ENCODE measurements at regions not wholly inside any gene's neighbourhood (a gene's known extent, or its start where the extent isn't known, plus 50 kb on each side); places are given as distances from the start of the nearest gene placed in this dataset.

GRCh38 chr10:44589944-44590449 lies 205.1 kb upstream of the CXCL12 start:
- no peak overlapping the region for H3K4me3 ChIP-seq
- no peak for ATAC-seq
- WGBS, 2 donors (ENCODE audit: low coverage in 1 of 2): 63% methylated on average over 2 of the region's 5 CpGs; no CpG with 5 or more reads in 1 of the 2 donors

GRCh38 chr10:44591911-44592310 lies 207.0 kb upstream of the CXCL12 start:
- H3K27me3 ChIP-seq: peaks cover 8% of the 10 kb centered on the region
- H3K27ac ChIP-seq: no peak overlapping the region
- H3K9me3 ChIP-seq: no peaks in the 10 kb centered on the region
- 47% methylated on average over 1 of the region's 1 CpG; no CpG with 5 or more reads in 1 of the 2 donors for WGBS, 2 donors (ENCODE audit: low coverage in 1 of 2)
- H3K4me1 ChIP-seq: peaks cover 0 to 9% (median 0%) of the 10 kb centered on the region in 3 donors
- H3K4me3 ChIP-seq: no peak overlapping the region
- no peak for ATAC-seq
- TF ChIP-seq EP300 (IDR thresholded peaks at IDR 0.05) (no peak), CTCF (IDR thresholded peaks at IDR 0.05) (no peak), POLR2A (IDR thresholded peaks at IDR 0.05) (no peak), POLR2AphosphoS5 (IDR thresholded peaks at IDR 0.05) (no peak)
- no peaks in the 10 kb centered on the region for H3K36me3 ChIP-seq

More at GRCh38 chr10:44589944-44590449, 205.1 kb upstream of the CXCL12 start:
- TF ChIP-seq POLR2AphosphoS5 (IDR thresholded peaks at IDR 0.05) (no peak), POLR2A (IDR thresholded peaks at IDR 0.05) (no peak), EP300 (IDR thresholded peaks at IDR 0.05) (no peak), CTCF (IDR thresholded peaks at IDR 0.05) (no peak)
- H3K4me1 ChIP-seq: peaks cover 0 to 9% (median 0%) of the 10 kb centered on the region in 3 donors
- no peaks in the 10 kb centered on the region for H3K9me3 ChIP-seq
- H3K27me3 ChIP-seq: peaks cover 8% of the 10 kb centered on the region
- H3K36me3 ChIP-seq: no peaks in the 10 kb centered on the region
- H3K27ac ChIP-seq: no peak overlapping the region

GRCh38 chr10:44593952-44594351 lies 209.1 kb upstream of the CXCL12 start:
- ATAC-seq: no peak
- no peak overlapping the region for H3K4me3 ChIP-seq
- 100% methylated on average over 1 of the region's 7 CpGs; no CpG with 5 or more reads in 1 of the 2 donors for WGBS, 2 donors (ENCODE audit: low coverage in 1 of 2)
- H3K27me3 ChIP-seq: peaks cover 4% of the 10 kb centered on the region
- peaks cover 0 to 9% (median 0%) of the 10 kb centered on the region in 3 donors for H3K4me1 ChIP-seq
- no peak for TF ChIP-seq POLR2A (IDR thresholded peaks at IDR 0.05)
- TF ChIP-seq EP300 (IDR thresholded peaks at IDR 0.05): no peak
- no peak for TF ChIP-seq POLR2AphosphoS5 (IDR thresholded peaks at IDR 0.05)
- TF ChIP-seq CTCF (IDR thresholded peaks at IDR 0.05): no peak
- no peaks in the 10 kb centered on the region for H3K9me3 ChIP-seq
- H3K27ac ChIP-seq: no peak overlapping the region
- H3K36me3 ChIP-seq: no peaks in the 10 kb centered on the region

GRCh38 chr10:44607116-44607515 lies 222.2 kb upstream of the CXCL12 start:
- H3K9me3 ChIP-seq: no peaks in the 10 kb centered on the region
- H3K36me3 ChIP-seq: no peaks in the 10 kb centered on the region

More at GRCh38 chr10:44607116-44607515, 222.2 kb upstream of the CXCL12 start:
- ATAC-seq: no peak
- Histone ChIP-seq H3K27ac (no peak overlapping the region), H3K27me3 (no peaks in the 10 kb centered on the region), H3K4me3 (no peak overlapping the region), H3K4me1 (no peaks in the 10 kb centered on the region)
- no peak for TF ChIP-seq POLR2AphosphoS5 (IDR thresholded peaks at IDR 0.05)
- TF ChIP-seq CTCF (IDR thresholded peaks at IDR 0.05): no peak
- no peak for TF ChIP-seq EP300 (IDR thresholded peaks at IDR 0.05)
- no peak for TF ChIP-seq POLR2A (IDR thresholded peaks at IDR 0.05)
- WGBS, 2 donors (ENCODE audit: low coverage in 1 of 2): 80 to 81% methylated on average over 1 of the region's 1 CpG
